Astrocyte (in vitro differentiated cells and primary cell): ENCODE measurements at regions not wholly inside any gene's neighbourhood (a gene's known extent, or its start where the extent isn't known, plus 50 kb on each side); places are given as distances from the start of the nearest gene placed in this dataset.
A peak's percentile ranks its signal among the peaks of the same experiment; 100 is the strongest.

Source experiments
- DNase-seq: peaks from one replicate; pipeline ENCODE4 v3.0.0-alpha.2; 2010; ENCODE audit warnings: low read depth
- FAIRE-seq: peaks from 2 replicates; lab custom pipeline; 2011; peaks lifted over from hg19 to GRCh38; lab: Jason Lieb, UNC
- H2AFZ ChIP-seq: 2 replicates; pipeline ENCODE4 v1.6.0; 2012; ENCODE audit warnings: low read depth, low read length, inconsistent platforms
- H3K27ac ChIP-seq: 2 replicates; pipeline ENCODE4 v1.5.1; 2011; ENCODE audit warnings: low read depth, low read length, inconsistent platforms
- H3K27me3 ChIP-seq: 2 replicates; pipeline ENCODE4 v1.6.0; 2011; ENCODE audit warnings: low read length, inconsistent platforms; ENCODE audit not compliant: insufficient read depth
- H3K36me3 ChIP-seq: 2 replicates; pipeline ENCODE4 v1.5.1; 2011; ENCODE audit warnings: low read length, inconsistent platforms; ENCODE audit not compliant: insufficient read depth
- H3K4me1 ChIP-seq: 2 replicates; pipeline ENCODE4 v1.5.1; 2011; ENCODE audit warnings: low read length, inconsistent platforms; ENCODE audit not compliant: insufficient read depth
- H3K4me2 ChIP-seq: 2 replicates; pipeline ENCODE4 v1.6.0; 2012; ENCODE audit warnings: low read length, inconsistent platforms
- H3K4me3 ChIP-seq: 2 replicates; pipeline ENCODE4 v1.5.1; 2011; ENCODE audit warnings: low read depth, mild to moderate bottlenecking, low read length, inconsistent platforms; ENCODE audit not compliant: insufficient read depth
- H3K79me2 ChIP-seq: 2 replicates; pipeline ENCODE4 v1.6.0; 2012; ENCODE audit warnings: mild to moderate bottlenecking, low read length, inconsistent platforms; ENCODE audit not compliant: insufficient read depth
- H3K9ac ChIP-seq: 2 replicates; pipeline ENCODE4 v1.6.0; 2012; ENCODE audit warnings: mild to moderate bottlenecking, low read length, inconsistent platforms
- H3K9me3 ChIP-seq: 2 replicates; pipeline ENCODE4 v1.5.1; 2012; ENCODE audit warnings: low read depth, mild to moderate bottlenecking, low read length, inconsistent platforms; ENCODE audit not compliant: insufficient read depth
- H4K20me1 ChIP-seq: 2 replicates; pipeline ENCODE4 v1.6.0; 2012; ENCODE audit warnings: low read length, inconsistent platforms; ENCODE audit not compliant: insufficient read depth
- H3K27ac Mint-ChIP-seq: one replicate; pipeline ENCODE4 v1.8.0; 2021; ENCODE audit warnings: mild to moderate bottlenecking, mixed read lengths; ENCODE audit not compliant: unreplicated experiment
- H3K27me3 Mint-ChIP-seq: one replicate; pipeline ENCODE4 v1.8.0; 2021; ENCODE audit warnings: low read depth, mixed read lengths; ENCODE audit not compliant: unreplicated experiment
- H3K36me3 Mint-ChIP-seq: one replicate; pipeline ENCODE4 v1.8.0; 2021; ENCODE audit warnings: low read depth, mixed read lengths; ENCODE audit not compliant: unreplicated experiment
- H3K4me1 Mint-ChIP-seq: one replicate; pipeline ENCODE4 v1.8.0; 2021; ENCODE audit warnings: low read depth, mixed read lengths; ENCODE audit not compliant: unreplicated experiment
- H3K4me3 Mint-ChIP-seq: one replicate; pipeline ENCODE4 v1.8.0; 2021; ENCODE audit warnings: mild to moderate bottlenecking, moderate library complexity, mixed read lengths; ENCODE audit not compliant: unreplicated experiment
- H3K9me3 Mint-ChIP-seq: one replicate; pipeline ENCODE4 v1.8.0; 2021; ENCODE audit warnings: mild to moderate bottlenecking, mixed read lengths; ENCODE audit not compliant: unreplicated experiment
- CTCF ChIP-seq: IDR thresholded peaks from 2 replicates; pipeline ENCODE4 v1.5.1; 2011; ENCODE audit warnings: low read depth, mild to moderate bottlenecking, inconsistent platforms, low read length, moderate library complexity; ENCODE audit not compliant: insufficient read depth
- EZH2 ChIP-seq: IDR thresholded peaks from 2 replicates; pipeline ENCODE4 v1.6.1; 2012; ENCODE audit warnings: mild to moderate bottlenecking, low read length, inconsistent platforms; ENCODE audit not compliant: insufficient read depth

- no peaks in the 10 kb centered on the region for H4K20me1 ChIP-seq
- peak; percentile 81 for DNase-seq
- TF ChIP-seq CTCF (no peak), EZH2 (no peak)
- no peaks in the 10 kb centered on the region for H3K79me2 ChIP-seq
- H3K9me3 ChIP-seq: peaks cover 4% of the 10 kb centered on the region
- H3K4me3 ChIP-seq: no peak overlapping the region
- no peak overlapping the region for H2AFZ ChIP-seq
- H3K4me2 ChIP-seq: peak overlapping the region; percentile 26
- H3K27me3 ChIP-seq: no peaks in the 10 kb centered on the region
- Mint-ChIP-seq H3K27me3 (no peaks in the 10 kb centered on the region), H3K27ac (peak overlapping the region; percentile 77), H3K36me3 (no peaks in the 10 kb centered on the region), H3K9me3 (peaks cover 6% of the 10 kb centered on the region), H3K4me1 (peaks cover 9% of the 10 kb centered on the region), H3K4me3 (no peak overlapping the region)
- H3K36me3 ChIP-seq: no peaks in the 10 kb centered on the region
- H3K9ac ChIP-seq: no peak overlapping the region
- peak overlapping the region; percentile 22 for H3K27ac ChIP-seq
- no peaks in the 10 kb centered on the region for H3K4me1 ChIP-seq
- FAIRE-seq: peak; percentile 96
Observed at GRCh38 chr4:137705171-137705783, 173.0 kb upstream of the PCDH18 start.

GRCh38 chr4:137703195-137703594, 170.9 kb upstream of the PCDH18 start:
- no peak for FAIRE-seq
- H3K9ac ChIP-seq: no peak overlapping the region
- H3K36me3 ChIP-seq: no peaks in the 10 kb centered on the region
- no peaks in the 10 kb centered on the region for H3K4me1 ChIP-seq
- Mint-ChIP-seq H3K27ac (no peak overlapping the region), H3K4me1 (peaks cover 9% of the 10 kb centered on the region), H3K4me3 (no peak overlapping the region), H3K27me3 (no peaks in the 10 kb centered on the region), H3K9me3 (peaks cover 6% of the 10 kb centered on the region), H3K36me3 (no peaks in the 10 kb centered on the region)
- no peaks in the 10 kb centered on the region for H3K27me3 ChIP-seq
- H3K4me3 ChIP-seq: no peak overlapping the region
- H3K4me2 ChIP-seq: no peak overlapping the region
- H3K27ac ChIP-seq: no peak overlapping the region
- no peaks in the 10 kb centered on the region for H3K79me2 ChIP-seq
- peaks cover 4% of the 10 kb centered on the region for H3K9me3 ChIP-seq
- TF ChIP-seq EZH2: no peak
- no peak for TF ChIP-seq CTCF
- DNase-seq: no peak
- no peaks in the 10 kb centered on the region for H4K20me1 ChIP-seq
- H2AFZ ChIP-seq: no peak overlapping the region

- H2AFZ ChIP-seq: no peak overlapping the region
- Mint-ChIP-seq H3K4me3 (no peak overlapping the region), H3K36me3 (no peaks in the 10 kb centered on the region), H3K4me1 (peaks cover 9% of the 10 kb centered on the region), H3K27ac (no peak overlapping the region), H3K27me3 (no peaks in the 10 kb centered on the region), H3K9me3 (peaks cover 6% of the 10 kb centered on the region)
- H3K9ac ChIP-seq: no peak overlapping the region
- no peaks in the 10 kb centered on the region for H4K20me1 ChIP-seq
- no peak overlapping the region for H3K27ac ChIP-seq
- peaks cover 4% of the 10 kb centered on the region for H3K9me3 ChIP-seq
- no peak for FAIRE-seq
- H3K79me2 ChIP-seq: no peaks in the 10 kb centered on the region
- H3K4me1 ChIP-seq: no peaks in the 10 kb centered on the region
- DNase-seq: no peak
- no peaks in the 10 kb centered on the region for H3K27me3 ChIP-seq
- H3K36me3 ChIP-seq: no peaks in the 10 kb centered on the region
- TF ChIP-seq EZH2 (no peak), CTCF (no peak)
- H3K4me3 ChIP-seq: no peak overlapping the region
- no peak overlapping the region for H3K4me2 ChIP-seq
Observed at GRCh38 chr4:137702512-137702911, 170.2 kb upstream of the PCDH18 start.
